Stimulated activated CD8-positive, alpha-beta memory T cell treated with anti-CD3 and anti-CD28 coated beads, Interleukin-15, amount 100 ng/mL, for 24 hours (primary cell): ENCODE measurements at regions not wholly inside any gene's neighbourhood (a gene's known extent, or its start where the extent isn't known, plus 50 kb on each side); places are given as distances from the start of the nearest gene placed in this dataset.

ENCODE experiments used
- DNase-seq: peaks from one replicate; pipeline ENCODE4 v3.0.0-alpha.2; 2020; ENCODE audit warnings: low read depth

DNA sequence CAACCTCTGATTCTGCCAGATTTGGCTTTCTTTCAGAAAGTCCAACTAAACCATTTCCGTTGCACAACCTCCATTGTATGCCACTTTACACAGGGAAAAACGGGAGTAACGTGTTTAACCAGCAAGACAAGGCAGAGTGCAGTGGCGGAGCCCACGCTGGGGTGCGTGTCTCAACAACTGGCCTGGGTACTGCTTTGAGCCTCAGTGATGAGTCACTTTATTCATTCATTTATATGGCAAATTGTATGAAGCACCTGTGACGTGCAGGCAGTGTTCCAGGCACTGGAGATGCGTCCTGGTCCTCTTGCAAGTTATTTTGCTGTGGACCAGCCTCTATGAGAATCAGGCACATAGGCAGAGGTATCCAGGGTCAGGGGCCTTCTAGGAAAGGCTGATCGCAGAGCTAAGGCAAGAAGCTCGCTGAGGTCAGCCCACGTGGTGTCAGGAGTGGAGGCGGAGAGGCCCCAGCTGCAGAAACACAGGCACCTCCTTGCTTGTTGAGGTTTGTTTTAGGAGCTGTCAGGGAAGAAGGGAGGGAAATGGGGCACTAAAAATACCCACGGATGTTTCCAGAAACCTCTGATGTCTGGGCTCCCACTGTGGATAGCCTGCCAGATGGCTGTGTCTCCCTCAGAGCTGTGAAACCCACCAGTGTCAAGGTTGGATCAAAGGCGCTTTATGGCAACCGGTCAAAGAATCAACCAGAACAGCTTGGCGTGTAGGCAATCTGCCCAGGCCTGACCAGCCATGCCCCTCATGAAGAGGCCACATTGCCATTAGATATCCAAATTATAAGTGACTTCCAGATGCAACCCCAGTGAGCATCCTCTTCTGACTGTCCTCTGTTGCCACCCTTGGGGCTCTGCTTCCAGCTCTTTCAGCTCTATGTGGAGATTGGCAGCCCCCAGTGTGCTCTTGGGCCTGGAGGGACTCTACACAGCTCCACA is 157.2 kb downstream of the CD83 start:
- no peak for DNase-seq

- DNase-seq: no peak
Measured at GRCh38 chr6:14275493-14275851, 157.9 kb downstream of the CD83 start.

DNA sequence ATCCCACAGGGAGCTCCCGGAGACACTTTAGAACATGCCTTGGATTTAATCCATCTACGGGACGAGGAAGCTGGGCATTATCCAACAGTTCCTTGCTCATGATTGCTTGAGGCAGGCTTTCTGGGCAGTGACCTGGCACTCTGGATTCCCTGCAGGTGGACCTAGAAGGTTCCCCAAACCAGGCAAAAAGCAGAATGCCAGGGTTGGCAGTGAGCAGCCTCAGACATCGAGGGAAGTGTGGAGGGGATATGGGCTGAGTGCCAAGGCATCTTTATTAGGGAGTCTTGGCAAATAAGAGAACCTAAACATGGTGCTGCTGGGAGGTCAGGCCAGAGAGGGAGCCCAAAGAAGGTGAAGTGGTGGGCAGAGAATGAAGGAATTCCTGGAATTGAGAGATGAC is 158.5 kb downstream of the CD83 start:
- DNase-seq: no peak

GRCh38 chr6:14276667-14277404 is 159.3 kb downstream of the CD83 start:
- no peak for DNase-seq

DNA sequence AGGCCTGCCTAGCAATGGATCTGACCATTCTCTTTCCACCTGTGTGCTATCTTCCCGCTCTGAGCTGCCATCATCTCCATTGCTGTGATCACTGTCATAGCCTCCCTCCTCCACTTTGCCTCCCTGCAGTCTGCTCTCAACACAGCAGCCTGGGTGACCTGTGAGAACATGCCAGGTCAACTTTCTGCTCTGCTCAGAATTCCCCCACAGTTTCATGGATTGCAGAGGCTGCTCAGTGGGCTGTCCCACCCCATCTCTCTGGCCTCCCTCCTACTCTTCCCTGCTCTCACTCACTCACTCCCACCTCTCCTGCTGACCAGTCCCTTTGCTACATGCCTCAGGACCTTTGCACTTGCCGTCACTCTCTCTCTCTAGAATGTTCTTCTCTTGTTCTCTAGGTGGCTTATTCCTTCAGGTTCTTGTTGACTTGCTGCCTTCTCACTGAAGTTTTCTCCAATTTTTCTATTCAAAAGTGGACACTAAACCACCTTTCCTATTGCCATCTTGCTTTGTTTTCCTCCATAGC is 159.9 kb downstream of the CD83 start:
- DNase-seq: no peak

- DNase-seq: no peak
Measured at GRCh38 chr6:14278006-14278405, 160.4 kb downstream of the CD83 start.

DNA sequence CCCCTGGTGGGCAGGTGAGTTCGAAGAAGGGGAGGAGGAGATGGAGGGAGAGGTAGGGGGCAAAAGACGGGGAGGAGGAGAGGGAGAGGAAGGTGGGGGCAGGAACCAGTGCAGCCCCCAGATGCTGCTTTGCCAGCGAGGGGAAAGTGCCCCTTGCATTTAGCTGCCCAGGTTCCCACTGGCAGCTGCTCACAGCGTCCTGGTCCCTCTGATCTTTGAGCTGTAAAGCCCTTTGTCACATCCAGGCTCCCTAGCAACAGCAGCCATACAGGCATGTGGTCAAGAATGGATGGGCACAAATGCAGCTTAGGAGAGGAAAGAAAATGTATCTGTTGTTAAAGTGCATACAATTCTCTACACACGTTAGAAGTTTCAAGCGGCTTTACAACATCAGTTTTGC is 160.9 kb downstream of the CD83 start:
- no peak for DNase-seq

- DNase-seq: no peak
Measured at GRCh38 chr6:14280006-14280510, 162.5 kb downstream of the CD83 start.

- no peak for DNase-seq
Measured at GRCh38 chr6:14280766-14281293, 163.3 kb downstream of the CD83 start.

GRCh38 chr6:14281811-14282660 is 164.5 kb downstream of the CD83 start:
- no peak for DNase-seq

GRCh38 chr6:14282854-14283505 is 165.4 kb downstream of the CD83 start:
- no peak for DNase-seq

GRCh38 chr6:14283600-14284235 is 166.1 kb downstream of the CD83 start:
- DNase-seq: no peak

- DNase-seq: no peak
Measured at GRCh38 chr6:14284969-14285590, 167.5 kb downstream of the CD83 start.

GRCh38 chr6:14286144-14286543 is 168.6 kb downstream of the CD83 start:
- no peak for DNase-seq

GRCh38 chr6:14286634-14287428 is 169.3 kb downstream of the CD83 start:
- no peak for DNase-seq

GRCh38 chr6:14287707-14288106 is 170.1 kb downstream of the CD83 start:
- DNase-seq: no peak

DNA sequence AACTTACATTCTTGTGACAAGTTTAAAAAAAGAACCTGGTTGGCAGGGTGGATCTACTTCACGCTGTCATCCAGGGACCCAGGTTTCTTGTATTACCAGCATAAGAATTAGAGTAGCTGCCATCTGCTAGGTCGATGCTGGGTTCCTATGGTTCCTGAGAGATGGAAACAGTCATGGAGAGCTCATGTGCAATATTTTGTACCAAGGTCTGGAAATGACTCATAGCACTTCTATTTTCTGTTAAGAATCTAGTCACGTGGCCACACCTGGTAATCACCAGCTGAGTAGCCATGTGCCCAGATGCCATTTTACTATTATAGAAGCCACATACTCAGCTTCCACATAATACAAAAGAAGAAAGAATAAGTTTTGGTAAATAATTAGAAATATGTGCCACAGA is 171.3 kb downstream of the CD83 start:
- no peak for DNase-seq

- no peak for DNase-seq
Measured at GRCh38 chr6:14290041-14290771, 172.6 kb downstream of the CD83 start.
